Esophagus muscularis mucosa (tissue), 4 donors: ENCODE measurements at regions not wholly inside any gene's neighbourhood (a gene's known extent, or its start where the extent isn't known, plus 50 kb on each side); places are given as distances from the start of the nearest gene placed in this dataset.

Experiments
- DNase-seq: peaks from one replicate; pipeline ENCODE4 v3.0.0-alpha.2; 2017; ENCODE audit errors: extremely low spot score
- H3K27ac ChIP-seq, 4 donors: fragments of 200-600 bp; sonication (generic); replicated peaks in 1 of 4; 1 replicate in 3 of 4; 2 replicates in 1 of 4; pipeline ENCODE4 v1.5.1; 2016 to 2019; ENCODE audit warnings: mild to moderate bottlenecking in 1 of 4
- H3K27me3 ChIP-seq, 4 donors: fragments of 200-600 bp; sonication (generic); one replicate each; pipeline versions ENCODE4 v1.5.1 to v1.6.0; 2016 to 2019
- H3K36me3 ChIP-seq, 4 donors: fragments of 200-600 bp; sonication (generic); one replicate each; pipeline ENCODE4 v1.5.1; 2016 to 2019
- H3K4me1 ChIP-seq, 4 donors: fragments of 200-600 bp; sonication (generic); one replicate each; pipeline ENCODE4 v1.5.1; 2016 to 2019
- H3K4me3 ChIP-seq, 4 donors: fragments of 200-600 bp; sonication (generic); 1 replicate in 2 of 4; 2 replicates in 2 of 4; pipeline ENCODE4 v1.5.1; 2016 to 2019; ENCODE audit warnings: mild to moderate bottlenecking in 4 of 4, moderate library complexity in 1 of 4
- H3K9me3 ChIP-seq, 4 donors: fragments of 200-600 bp; sonication (generic); 1 replicate in 3 of 4; 2 replicates in 1 of 4; pipeline ENCODE4 v1.5.1; 2016 to 2019
- EP300 ChIP-seq: sonication (generic); formaldehyde crosslinking; IDR thresholded peaks from one replicate; pipeline ENCODE4 v1.6.1; 2017; ENCODE audit warnings: antibody characterized with exemption
- POLR2A ChIP-seq: fragments of 450-650 bp; IDR thresholded peaks from one replicate; pipeline ENCODE4 v1.6.1; 2017; ENCODE audit warnings: antibody characterized with exemption, moderate library complexity, mild to moderate bottlenecking, low read depth
- POLR2AphosphoS5 ChIP-seq, 2 donors: sonication (generic); formaldehyde crosslinking; IDR thresholded peaks; one replicate each; pipeline ENCODE4 v1.6.1; 2017; ENCODE audit warnings: antibody characterized with exemption in 2 of 2
- WGBS: methylation state at CpG from one replicate; pipeline ENCODE4 v1.1.5; 2018; 5-methylcytosine and 5-hydroxymethylcytosine counted together
- intact Hi-C: fragments of 100-400 bp; cut with DNase I; formaldehyde crosslinking; loops from one replicate; pipeline ENCODE4 v1.15.1; 2023
- TF ChIP-seq, protein P1 (sequence below), 3 experiments: fragments of 200-600 bp in 2 of 3; fragments of 450-650 bp in 1 of 3; sonication (generic) in 2 of 3; IDR thresholded peaks; one replicate each; pipeline ENCODE4 v1.5.1; 2017 to 2019; ENCODE audit warnings: antibody characterized with exemption in 3 of 3, mild to moderate bottlenecking in 2 of 3, moderate library complexity in 1 of 3

DNA sequence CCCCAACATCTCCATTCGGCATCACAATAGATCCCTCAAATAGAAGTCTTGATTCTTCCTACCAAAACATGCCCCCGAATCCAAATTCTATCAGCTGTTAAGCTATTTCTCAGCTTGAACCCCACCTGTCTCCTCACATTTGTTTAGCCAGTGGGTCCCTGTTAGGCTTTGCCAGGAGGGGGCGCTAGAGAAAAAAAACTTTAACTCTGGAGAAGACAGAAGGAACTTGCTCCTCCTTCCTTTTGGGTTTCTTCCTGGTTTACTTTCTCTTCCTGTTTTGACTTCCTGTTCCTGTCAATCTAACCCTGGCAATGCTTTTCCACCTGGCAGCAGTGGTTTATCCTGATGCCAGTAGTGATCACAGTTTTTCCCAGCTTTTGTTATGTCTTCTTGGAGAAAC is 95.6 kb upstream of the KCNK1 start:
- no peak overlapping the region for H3K27ac ChIP-seq
- H3K4me1 ChIP-seq: no peaks in the 10 kb centered on the region
- no peaks in the 10 kb centered on the region for H3K9me3 ChIP-seq
- TF ChIP-seq, protein P1, sequence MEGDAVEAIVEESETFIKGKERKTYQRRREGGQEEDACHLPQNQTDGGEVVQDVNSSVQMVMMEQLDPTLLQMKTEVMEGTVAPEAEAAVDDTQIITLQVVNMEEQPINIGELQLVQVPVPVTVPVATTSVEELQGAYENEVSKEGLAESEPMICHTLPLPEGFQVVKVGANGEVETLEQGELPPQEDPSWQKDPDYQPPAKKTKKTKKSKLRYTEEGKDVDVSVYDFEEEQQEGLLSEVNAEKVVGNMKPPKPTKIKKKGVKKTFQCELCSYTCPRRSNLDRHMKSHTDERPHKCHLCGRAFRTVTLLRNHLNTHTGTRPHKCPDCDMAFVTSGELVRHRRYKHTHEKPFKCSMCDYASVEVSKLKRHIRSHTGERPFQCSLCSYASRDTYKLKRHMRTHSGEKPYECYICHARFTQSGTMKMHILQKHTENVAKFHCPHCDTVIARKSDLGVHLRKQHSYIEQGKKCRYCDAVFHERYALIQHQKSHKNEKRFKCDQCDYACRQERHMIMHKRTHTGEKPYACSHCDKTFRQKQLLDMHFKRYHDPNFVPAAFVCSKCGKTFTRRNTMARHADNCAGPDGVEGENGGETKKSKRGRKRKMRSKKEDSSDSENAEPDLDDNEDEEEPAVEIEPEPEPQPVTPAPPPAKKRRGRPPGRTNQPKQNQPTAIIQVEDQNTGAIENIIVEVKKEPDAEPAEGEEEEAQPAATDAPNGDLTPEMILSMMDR (IDR thresholded peaks at IDR 0.05): peak in 2 of 3 experiments; percentile 13 to 38
- TF ChIP-seq EP300: no peak
- TF ChIP-seq POLR2AphosphoS5 (IDR thresholded peaks at IDR 0.05): no peak
- H3K36me3 ChIP-seq: no peaks in the 10 kb centered on the region
- peaks cover 0 to 5% (median 0%) of the 10 kb centered on the region in 4 donors for H3K27me3 ChIP-seq
- intact Hi-C loops: no loop called here
- no peak for DNase-seq
- H3K4me3 ChIP-seq: no peak overlapping the region
- 51% methylated on average over 3 of the region's 3 CpGs for WGBS

GRCh38 chr1:233520261-233521191 is 93.4 kb upstream of the KCNK1 start:
- no peak for DNase-seq
- Histone ChIP-seq H3K27ac (no peak overlapping the region), H3K4me3 (no peak overlapping the region), H3K36me3 (no peaks in the 10 kb centered on the region), H3K9me3 (no peaks in the 10 kb centered on the region), H3K4me1 (no peaks in the 10 kb centered on the region), H3K27me3 (peaks cover 0 to under 1% (median 0%) of the 10 kb centered on the region in 4 donors)
- WGBS: 71% methylated on average over 8 of the region's 8 CpGs
- intact Hi-C loops: no loop called here
- TF ChIP-seq EP300 (no peak), POLR2A (no peak), POLR2AphosphoS5 (IDR thresholded peaks at IDR 0.05) (no peak)
- TF ChIP-seq, protein P1 (IDR thresholded peaks at IDR 0.05): no peak

DNA sequence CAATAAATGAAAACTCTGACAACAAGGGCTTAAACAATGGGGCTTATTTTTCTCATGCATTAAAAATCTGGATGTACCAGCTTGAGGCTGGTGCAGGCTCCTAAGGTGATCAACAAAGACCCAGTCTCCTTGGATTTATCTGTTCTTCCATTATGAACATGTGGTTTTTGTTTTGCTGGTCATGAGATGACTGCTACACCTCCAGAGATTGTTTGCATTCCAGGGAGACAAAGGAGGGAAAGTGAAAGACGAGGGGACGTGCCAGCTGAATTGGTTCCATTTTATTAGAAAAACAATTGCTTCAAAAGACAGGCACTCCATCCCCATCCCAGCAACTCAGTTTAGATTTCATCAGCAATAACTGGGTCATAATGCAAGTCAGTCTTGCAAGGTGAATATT is 90.9 kb upstream of the KCNK1 start:
- H3K4me3 ChIP-seq: no peak overlapping the region
- 30% methylated on average over 2 of the region's 2 CpGs for WGBS
- H3K9me3 ChIP-seq: no peaks in the 10 kb centered on the region
- intact Hi-C loops: no loop called here
- no peaks in the 10 kb centered on the region for H3K27me3 ChIP-seq
- no peaks in the 10 kb centered on the region for H3K4me1 ChIP-seq
- DNase-seq: no peak
- no peak overlapping the region for H3K27ac ChIP-seq
- no peaks in the 10 kb centered on the region for H3K36me3 ChIP-seq
- TF ChIP-seq EP300 (no peak), POLR2AphosphoS5 (IDR thresholded peaks at IDR 0.05) (no peak), POLR2A (no peak)
- TF ChIP-seq, protein P1 (IDR thresholded peaks at IDR 0.05): no peak

DNA sequence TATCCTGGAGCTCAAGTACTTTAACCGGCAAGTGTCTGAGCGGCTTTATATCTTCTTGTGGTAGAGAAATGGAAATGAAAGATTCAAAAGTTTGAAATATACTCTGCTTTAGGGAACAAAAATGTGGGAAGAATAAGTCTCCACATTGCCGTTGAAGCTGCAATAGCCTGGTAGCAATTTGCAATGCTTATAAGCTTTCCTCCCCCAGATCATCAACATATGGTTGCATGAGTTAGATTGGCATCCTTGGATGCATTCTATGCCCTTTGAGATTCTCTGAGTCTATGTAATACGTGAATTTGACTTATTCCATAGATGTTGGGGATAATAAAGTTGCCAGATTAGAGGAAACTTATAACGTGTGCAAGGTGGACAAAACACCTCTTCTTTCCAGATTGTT is 86.1 kb upstream of the KCNK1 start:
- no peak overlapping the region for H3K27ac ChIP-seq
- H3K27me3 ChIP-seq: no peaks in the 10 kb centered on the region
- H3K9me3 ChIP-seq: no peaks in the 10 kb centered on the region
- TF ChIP-seq POLR2AphosphoS5 (IDR thresholded peaks at IDR 0.05) (no peak), EP300 (no peak), POLR2A (no peak)
- TF ChIP-seq, protein P1 (IDR thresholded peaks at IDR 0.05): no peak
- no peaks in the 10 kb centered on the region for H3K36me3 ChIP-seq
- no peak for DNase-seq
- no peak overlapping the region for H3K4me3 ChIP-seq
- intact Hi-C loops: no loop called here
- 86% methylated on average over 5 of the region's 5 CpGs for WGBS
- no peaks in the 10 kb centered on the region for H3K4me1 ChIP-seq
